OCI-M1 (cell line): ENCODE measurements at regions not wholly inside any gene's neighbourhood (a gene's known extent, or its start where the extent isn't known, plus 50 kb on each side); places are given as distances from the start of the nearest gene placed in this dataset.

Source experiments
- DNase-seq: peaks from one replicate; lab custom pipeline; 2025; lab: John Stamatoyannopoulos, UW

GRCh38 chr16:80356365-80356764, 184.4 kb upstream of the DYNLRB2 start:
- no peak for DNase-seq

- DNase-seq = no peak
These were observed 185.5 kb upstream of the DYNLRB2 start for GRCh38 chr16:80355335-80355734.

GRCh38 chr16:80350061-80350460, 190.7 kb upstream of the DYNLRB2 start:
- DNase-seq = no peak

GRCh38 chr16:80347900-80348299, 192.9 kb upstream of the DYNLRB2 start:
- DNase-seq = no peak

- DNase-seq = no peak
These were observed 193.8 kb upstream of the DYNLRB2 start for GRCh38 chr16:80347002-80347401.

GRCh38 chr16:80346111-80346632, 194.6 kb upstream of the DYNLRB2 start:
- no peak for DNase-seq

- DNase-seq = no peak
These were observed 195.1 kb upstream of the DYNLRB2 start for GRCh38 chr16:80345701-80346100.

GRCh38 chr16:80344570-80344969, 196.2 kb upstream of the DYNLRB2 start:
- DNase-seq = no peak

- DNase-seq = no peak
These were observed 199.5 kb upstream of the DYNLRB2 start for GRCh38 chr16:80341263-80341662.

- no peak for DNase-seq
These were observed 203.0 kb upstream of the DYNLRB2 start for GRCh38 chr16:80337786-80338185.

GRCh38 chr16:80330803-80331202, 210.0 kb upstream of the DYNLRB2 start:
- DNase-seq = no peak

- no peak for DNase-seq
These were observed 210.6 kb upstream of the DYNLRB2 start for GRCh38 chr16:80330150-80330549.

GRCh38 chr16:80327740-80328139, 213.1 kb upstream of the DYNLRB2 start:
- DNase-seq = no peak

- DNase-seq = no peak
These were observed 216.4 kb upstream of the DYNLRB2 start for GRCh38 chr16:80324371-80324770.

- DNase-seq = no peak
These were observed 217.0 kb upstream of the DYNLRB2 start for GRCh38 chr16:80323808-80324195.

GRCh38 chr16:80323187-80323807, 217.5 kb upstream of the DYNLRB2 start:
- DNase-seq = no peak

GRCh38 chr16:80319181-80319580, 221.6 kb upstream of the DYNLRB2 start:
- no peak for DNase-seq

GRCh38 chr16:80318107-80318506, 222.7 kb upstream of the DYNLRB2 start:
- no peak for DNase-seq

GRCh38 chr16:80317599-80318037, 223.2 kb upstream of the DYNLRB2 start:
- no peak for DNase-seq

GRCh38 chr16:80317116-80317515, 223.7 kb upstream of the DYNLRB2 start:
- no peak for DNase-seq

- no peak for DNase-seq
These were observed 226.8 kb upstream of the DYNLRB2 start for GRCh38 chr16:80314042-80314441.

GRCh38 chr16:80309178-80309577, 231.6 kb upstream of the DYNLRB2 start:
- no peak for DNase-seq

- DNase-seq = no peak
These were observed 235.4 kb upstream of the DYNLRB2 start for GRCh38 chr16:80305410-80305809.

- no peak for DNase-seq
These were observed 237.1 kb upstream of the DYNLRB2 start for GRCh38 chr16:80303691-80304090.
